Activated CD8-positive, alpha-beta T cell treated with anti-CD3 and anti-CD28 coated beads for 36 hours (primary cell): ENCODE measurements at regions not wholly inside any gene's neighbourhood (a gene's known extent, or its start where the extent isn't known, plus 50 kb on each side); places are given as distances from the start of the nearest gene placed in this dataset.

ENCODE experiments used
- ATAC-seq: fragments of 200-7000 bp; cut with Tn5 transposase; one replicate; pipeline ENCODE4 v1.10.0; 2021; ENCODE audit warnings: mild to moderate bottlenecking, moderate library complexity
- CTCF ChIA-PET: fragments of 350-600 bp; sonication (Branson Sonifier 250); formaldehyde crosslinking; loops from one replicate; lab custom pipeline; 2021; ENCODE audit warnings: antibody characterized with exemption; lab: Charles Lee
- POLR2A ChIA-PET: fragments of 350-600 bp; sonication (Branson Sonifier 250); formaldehyde crosslinking; loops from one replicate; lab custom pipeline; 2021; ENCODE audit warnings: antibody characterized with exemption; lab: Charles Lee
- DNase-seq: peaks from one replicate; pipeline ENCODE4 v3.0.0-alpha.2; 2020
- H3K27ac Mint-ChIP-seq: one replicate; pipeline ENCODE4 v1.8.0; 2021; ENCODE audit warnings: mild to moderate bottlenecking, mixed read lengths
- H3K27me3 Mint-ChIP-seq: one replicate; pipeline ENCODE4 v1.8.0; 2021; ENCODE audit warnings: mixed read lengths
- H3K36me3 Mint-ChIP-seq: one replicate; pipeline ENCODE4 v1.8.0; 2021; ENCODE audit warnings: low read depth, mixed read lengths
- H3K4me1 Mint-ChIP-seq: one replicate; pipeline ENCODE4 v1.8.0; 2021; ENCODE audit warnings: low read depth, mixed read lengths
- H3K4me3 Mint-ChIP-seq: one replicate; pipeline ENCODE4 v1.8.0; 2021; ENCODE audit warnings: mild to moderate bottlenecking, moderate library complexity, mixed read lengths
- H3K9me3 Mint-ChIP-seq: one replicate; pipeline ENCODE4 v1.8.0; 2021; ENCODE audit warnings: mixed read lengths
- intact Hi-C: fragments of 100-400 bp; cut with micrococcal nuclease; formaldehyde crosslinking; loops from one replicate; pipeline ENCODE4 v1.10.0; 2022
- TF ChIP-seq, protein P1 (sequence below): fragments of 200-600 bp; IDR thresholded peaks from one replicate; pipeline ENCODE4 v1.8.0; 2022; ENCODE audit warnings: antibody characterized with exemption, mild to moderate bottlenecking

GRCh38 chr11:27938011-27938410 lies 169.9 kb downstream of the KIF18A start:
- no peaks in the 10 kb centered on the region for H3K36me3 Mint-ChIP-seq
- no peaks in the 10 kb centered on the region for H3K4me1 Mint-ChIP-seq
- POLR2A ChIA-PET, result no interaction called here
- CTCF ChIA-PET, result no interaction called here
- peaks cover 2% of the 10 kb centered on the region for H3K9me3 Mint-ChIP-seq
- TF ChIP-seq, protein P1, sequence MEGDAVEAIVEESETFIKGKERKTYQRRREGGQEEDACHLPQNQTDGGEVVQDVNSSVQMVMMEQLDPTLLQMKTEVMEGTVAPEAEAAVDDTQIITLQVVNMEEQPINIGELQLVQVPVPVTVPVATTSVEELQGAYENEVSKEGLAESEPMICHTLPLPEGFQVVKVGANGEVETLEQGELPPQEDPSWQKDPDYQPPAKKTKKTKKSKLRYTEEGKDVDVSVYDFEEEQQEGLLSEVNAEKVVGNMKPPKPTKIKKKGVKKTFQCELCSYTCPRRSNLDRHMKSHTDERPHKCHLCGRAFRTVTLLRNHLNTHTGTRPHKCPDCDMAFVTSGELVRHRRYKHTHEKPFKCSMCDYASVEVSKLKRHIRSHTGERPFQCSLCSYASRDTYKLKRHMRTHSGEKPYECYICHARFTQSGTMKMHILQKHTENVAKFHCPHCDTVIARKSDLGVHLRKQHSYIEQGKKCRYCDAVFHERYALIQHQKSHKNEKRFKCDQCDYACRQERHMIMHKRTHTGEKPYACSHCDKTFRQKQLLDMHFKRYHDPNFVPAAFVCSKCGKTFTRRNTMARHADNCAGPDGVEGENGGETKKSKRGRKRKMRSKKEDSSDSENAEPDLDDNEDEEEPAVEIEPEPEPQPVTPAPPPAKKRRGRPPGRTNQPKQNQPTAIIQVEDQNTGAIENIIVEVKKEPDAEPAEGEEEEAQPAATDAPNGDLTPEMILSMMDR, result no peak
- ATAC-seq (no peak), DNase-seq (no peak)
- no peak overlapping the region for H3K4me3 Mint-ChIP-seq
- intact Hi-C loops, result no loop called here
- no peak overlapping the region for H3K27ac Mint-ChIP-seq
- peaks cover 1% of the 10 kb centered on the region for H3K27me3 Mint-ChIP-seq

DNA sequence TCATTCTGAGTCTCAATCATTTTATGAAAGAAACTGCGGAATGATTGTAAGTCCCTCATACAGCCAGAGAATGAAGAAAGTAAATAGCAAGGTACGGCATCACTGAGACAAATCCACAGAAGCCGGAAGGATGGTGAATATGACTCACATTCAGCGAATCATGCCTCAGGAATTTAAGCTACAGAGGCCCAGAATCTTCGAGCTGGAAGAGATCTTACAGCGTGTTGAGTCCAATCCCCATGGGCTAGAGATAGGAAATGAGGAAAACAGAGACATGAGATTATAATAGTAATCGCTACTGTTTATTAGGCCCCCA lies 173.2 kb downstream of the KIF18A start:
- DNase-seq (no peak), ATAC-seq (no peak)
- Mint-ChIP-seq H3K36me3 (no peaks in the 10 kb centered on the region), H3K27me3 (peaks cover 1% of the 10 kb centered on the region), H3K4me3 (no peak overlapping the region), H3K4me1 (no peaks in the 10 kb centered on the region), H3K9me3 (peaks cover 2% of the 10 kb centered on the region), H3K27ac (no peak overlapping the region)
- intact Hi-C loops, result no loop called here
- TF ChIP-seq, protein P1, result no peak
- POLR2A ChIA-PET, result no interaction called here
- CTCF ChIA-PET, result no interaction called here

- ChIA-PET CTCF (no interaction called here), POLR2A (no interaction called here)
- H3K36me3 Mint-ChIP-seq, result no peaks in the 10 kb centered on the region
- no peak overlapping the region for H3K27ac Mint-ChIP-seq
- H3K9me3 Mint-ChIP-seq, result peaks cover 2% of the 10 kb centered on the region
- ATAC-seq (no peak), DNase-seq (no peak)
- H3K4me1 Mint-ChIP-seq, result no peaks in the 10 kb centered on the region
- intact Hi-C loops, result no loop called here
- no peak overlapping the region for H3K4me3 Mint-ChIP-seq
- peaks cover 1% of the 10 kb centered on the region for H3K27me3 Mint-ChIP-seq
- TF ChIP-seq, protein P1, result no peak
Observed at GRCh38 chr11:27933992-27934829, 173.7 kb downstream of the KIF18A start.

- H3K9me3 Mint-ChIP-seq, result no peaks in the 10 kb centered on the region
Observed at GRCh38 chr11:27931770-27932169, 176.2 kb downstream of the KIF18A start.

DNA sequence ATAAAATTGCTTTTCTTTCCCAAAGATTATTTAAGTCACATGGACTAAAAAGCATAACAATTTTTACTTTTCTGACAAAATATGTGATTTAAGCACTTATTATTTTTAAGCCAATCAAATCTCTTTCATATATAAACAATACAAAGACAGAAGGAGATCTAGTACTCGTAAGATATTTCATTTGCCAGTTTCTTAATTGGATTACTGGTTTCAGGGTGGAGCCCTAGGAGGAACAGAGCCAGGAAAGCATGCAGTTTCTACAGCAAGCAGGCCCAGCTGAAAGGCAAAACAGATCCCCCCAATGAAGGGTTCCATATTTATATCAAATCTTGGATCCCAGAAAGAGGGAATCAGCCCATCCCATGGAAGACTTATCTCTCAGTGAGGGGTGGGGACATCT lies 177.0 kb downstream of the KIF18A start:
- H3K9me3 Mint-ChIP-seq, result no peaks in the 10 kb centered on the region
- H3K36me3 Mint-ChIP-seq, result no peaks in the 10 kb centered on the region
- no peak for DNase-seq
- ATAC-seq, result no peak
- H3K27me3 Mint-ChIP-seq, result no peaks in the 10 kb centered on the region
- TF ChIP-seq, protein P1, result no peak
- intact Hi-C loops, result no loop called here
- no peaks in the 10 kb centered on the region for H3K4me1 Mint-ChIP-seq
- no peak overlapping the region for H3K4me3 Mint-ChIP-seq
- CTCF ChIA-PET, result no interaction called here
- no peak overlapping the region for H3K27ac Mint-ChIP-seq
- POLR2A ChIA-PET, result no interaction called here

More at GRCh38 chr11:27931770-27932169, 176.2 kb downstream of the KIF18A start:
- Mint-ChIP-seq H3K27ac (no peak overlapping the region), H3K36me3 (no peaks in the 10 kb centered on the region), H3K27me3 (no peaks in the 10 kb centered on the region), H3K4me1 (no peaks in the 10 kb centered on the region), H3K4me3 (no peak overlapping the region)
- ATAC-seq, result no peak
- CTCF ChIA-PET, result no interaction called here
- POLR2A ChIA-PET, result no interaction called here
- no peak for DNase-seq
- intact Hi-C loops, result no loop called here
- TF ChIP-seq, protein P1, result no peak
